ENCODE measurements at regions not wholly inside any gene's neighbourhood (a gene's known extent, or its start where the extent isn't known, plus 50 kb on each side); places are given as distances from the start of the nearest gene placed in this dataset.
"Not testable (repeated sequence)": the region's sequence is repeated elsewhere in the genome, so short reads cannot be mapped to it uniquely, and the experiment has no call there.

DNA sequence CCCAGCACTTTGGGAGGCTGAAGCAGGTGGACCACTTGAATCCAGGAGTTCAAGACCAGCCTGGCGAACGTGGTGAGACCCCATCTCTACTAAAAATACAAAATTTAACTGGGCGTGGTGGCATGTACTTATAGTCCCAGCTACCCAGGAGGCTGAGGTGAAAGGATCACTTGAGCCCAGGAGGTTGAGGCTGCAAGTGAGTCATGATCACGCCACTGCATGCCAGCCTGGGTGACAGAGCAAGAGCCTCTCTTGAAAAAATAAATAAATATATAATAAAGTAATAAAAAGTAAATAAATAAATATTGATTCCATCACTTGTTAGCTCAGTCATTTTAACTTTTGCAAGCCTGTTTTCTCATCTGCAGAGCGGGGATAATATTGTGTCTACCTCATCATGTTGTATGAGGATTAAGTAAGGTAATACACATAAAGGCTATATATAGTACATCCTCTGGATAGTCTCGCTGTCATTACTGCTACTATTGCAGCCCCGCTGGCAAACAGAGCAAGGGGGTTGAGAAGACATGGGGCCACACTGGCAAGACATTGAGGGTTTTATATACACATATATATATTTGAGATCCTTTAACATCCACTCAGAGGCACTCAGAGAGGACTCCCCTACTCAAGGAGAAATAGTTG is 210.9 kb downstream of the C9orf152 start:
- Mint-ChIP-seq H3K9me3 (no peaks in the 10 kb centered on the region), H3K27ac (no peak overlapping the region), H3K4me3 (no peak overlapping the region), H3K27me3 (peaks cover 18 to 22% of the 10 kb centered on the region in 2 donors), H3K36me3 (ENCODE audit: insufficient read depth) (no peaks in the 10 kb centered on the region), H3K4me1 (ENCODE audit: low read depth in 2 of 2) (no peaks in the 10 kb centered on the region)
- ATAC-seq (replicated peaks) (no peak), DNase-seq (no peak)

GRCh38 chr9:109997682-109998081 is 210.3 kb downstream of the C9orf152 start:
- no peak for ATAC-seq (replicated peaks)
- H3K9me3 Mint-ChIP-seq: no peaks in the 10 kb centered on the region
- H3K36me3 Mint-ChIP-seq (ENCODE audit: insufficient read depth): no peaks in the 10 kb centered on the region
- DNase-seq: no peak
- no peak overlapping the region for H3K27ac Mint-ChIP-seq
- H3K4me1 Mint-ChIP-seq (ENCODE audit: low read depth in 2 of 2): no peaks in the 10 kb centered on the region
- peaks cover 18 to 22% of the 10 kb centered on the region in 2 donors for H3K27me3 Mint-ChIP-seq
- H3K4me3 Mint-ChIP-seq: no peak overlapping the region

DNA sequence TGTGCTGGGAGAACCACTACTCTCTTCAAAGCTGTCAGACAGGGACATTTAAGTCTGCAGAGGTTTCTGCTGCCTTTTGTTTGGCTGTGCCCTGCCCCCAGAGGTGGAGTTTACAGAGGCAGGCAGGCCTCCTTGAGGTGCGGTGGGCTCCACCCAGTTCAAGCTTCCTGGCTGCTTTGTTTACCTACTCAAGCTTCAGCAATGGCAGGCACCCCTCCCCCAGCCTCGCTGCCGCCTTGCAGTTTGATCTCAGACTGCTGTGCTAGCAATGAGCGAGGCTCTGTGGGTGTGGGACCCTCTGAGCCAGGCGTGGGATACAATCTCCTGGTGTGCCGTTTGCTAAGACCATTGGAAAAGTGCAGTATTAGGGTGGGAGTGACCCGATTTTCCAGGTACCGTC is 202.4 kb downstream of the C9orf152 start:
- H3K4me1 Mint-ChIP-seq (ENCODE audit: low read depth in 2 of 2); H3K36me3 Mint-ChIP-seq (ENCODE audit: insufficient read depth); H3K9me3 Mint-ChIP-seq; ATAC-seq (replicated peaks): not testable (repeated sequence)
- H3K27me3 Mint-ChIP-seq: peaks cover 6 to 29% of the 10 kb centered on the region in 2 donors
- peak in 2 of 3 experiments; percentile 1 to 2 for DNase-seq
- peak overlapping the region in 1 of 2 donors; percentile 84 for H3K27ac Mint-ChIP-seq
- H3K4me3 Mint-ChIP-seq: peak overlapping the region; percentile 17 to 73

DNA sequence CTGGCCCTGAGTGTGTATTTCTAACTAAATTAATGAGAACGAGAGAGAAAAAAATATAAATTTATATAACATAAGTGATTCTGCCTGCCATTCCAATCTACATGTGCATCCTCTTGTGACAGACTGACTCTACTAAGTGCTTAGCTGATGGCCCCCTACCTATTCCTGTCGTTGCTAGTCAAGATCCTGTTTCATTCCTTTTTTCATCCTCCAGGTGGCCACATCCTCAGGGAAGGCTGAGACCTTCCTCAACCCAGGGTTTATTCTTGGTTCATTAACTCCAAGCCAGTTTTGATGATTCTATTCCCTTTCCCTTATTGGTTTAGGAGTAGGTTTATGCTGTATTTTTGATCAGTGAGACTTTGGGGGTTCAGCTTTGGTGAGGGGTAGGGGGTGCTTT is 201.3 kb downstream of the C9orf152 start:
- Mint-ChIP-seq H3K4me3 (no peak overlapping the region), H3K4me1 (ENCODE audit: low read depth in 2 of 2) (peaks cover 0 to 5% of the 10 kb centered on the region in 2 donors), H3K36me3 (ENCODE audit: insufficient read depth) (no peaks in the 10 kb centered on the region), H3K9me3 (peaks cover 0 to 5% of the 10 kb centered on the region in 2 donors), H3K27me3 (peaks cover 6 to 29% of the 10 kb centered on the region in 2 donors), H3K27ac (no peak overlapping the region)
- no peak for DNase-seq
- no peak for ATAC-seq (replicated peaks)

- H3K36me3 Mint-ChIP-seq (ENCODE audit: insufficient read depth): no peaks in the 10 kb centered on the region
- ATAC-seq (replicated peaks): no peak
- peaks cover 6 to 29% of the 10 kb centered on the region in 2 donors for H3K27me3 Mint-ChIP-seq
- peaks cover 0 to 5% of the 10 kb centered on the region in 2 donors for H3K4me1 Mint-ChIP-seq (ENCODE audit: low read depth in 2 of 2)
- peaks cover 0 to 5% of the 10 kb centered on the region in 2 donors for H3K9me3 Mint-ChIP-seq
- H3K4me3 Mint-ChIP-seq: no peak overlapping the region
- peak overlapping the region in 1 of 2 donors; percentile 14 for H3K27ac Mint-ChIP-seq
- no peak for DNase-seq
Observed at GRCh38 chr9:110007477-110008270, 200.3 kb downstream of the C9orf152 start.

DNA sequence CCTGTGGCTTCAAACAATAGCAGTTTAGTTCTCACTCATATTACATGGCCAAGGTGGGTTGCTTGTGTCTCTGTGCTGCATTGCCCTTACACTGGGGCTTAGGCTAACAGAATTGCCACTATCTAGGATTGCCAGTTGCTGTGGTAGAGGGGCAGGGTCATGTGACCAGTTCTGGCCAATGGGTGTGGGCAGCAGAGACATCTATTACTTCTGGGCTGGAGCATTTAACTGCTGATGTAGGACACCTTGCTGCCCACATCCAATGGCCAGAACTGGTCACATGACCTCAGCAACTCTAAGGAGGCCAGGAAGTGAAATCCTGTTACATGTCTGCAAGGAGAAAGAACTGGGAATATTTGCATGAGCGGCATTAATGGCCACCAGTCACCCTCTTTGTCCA is 199.3 kb downstream of the C9orf152 start:
- no peak overlapping the region for H3K27ac Mint-ChIP-seq
- DNase-seq (no peak), ATAC-seq (replicated peaks) (no peak)
- H3K4me1 Mint-ChIP-seq (ENCODE audit: low read depth in 2 of 2): peaks cover 0 to 5% of the 10 kb centered on the region in 2 donors
- peaks cover 0 to 22% of the 10 kb centered on the region in 2 donors for H3K27me3 Mint-ChIP-seq
- H3K36me3 Mint-ChIP-seq (ENCODE audit: insufficient read depth): no peaks in the 10 kb centered on the region
- no peaks in the 10 kb centered on the region for H3K9me3 Mint-ChIP-seq
- no peak overlapping the region for H3K4me3 Mint-ChIP-seq

DNA sequence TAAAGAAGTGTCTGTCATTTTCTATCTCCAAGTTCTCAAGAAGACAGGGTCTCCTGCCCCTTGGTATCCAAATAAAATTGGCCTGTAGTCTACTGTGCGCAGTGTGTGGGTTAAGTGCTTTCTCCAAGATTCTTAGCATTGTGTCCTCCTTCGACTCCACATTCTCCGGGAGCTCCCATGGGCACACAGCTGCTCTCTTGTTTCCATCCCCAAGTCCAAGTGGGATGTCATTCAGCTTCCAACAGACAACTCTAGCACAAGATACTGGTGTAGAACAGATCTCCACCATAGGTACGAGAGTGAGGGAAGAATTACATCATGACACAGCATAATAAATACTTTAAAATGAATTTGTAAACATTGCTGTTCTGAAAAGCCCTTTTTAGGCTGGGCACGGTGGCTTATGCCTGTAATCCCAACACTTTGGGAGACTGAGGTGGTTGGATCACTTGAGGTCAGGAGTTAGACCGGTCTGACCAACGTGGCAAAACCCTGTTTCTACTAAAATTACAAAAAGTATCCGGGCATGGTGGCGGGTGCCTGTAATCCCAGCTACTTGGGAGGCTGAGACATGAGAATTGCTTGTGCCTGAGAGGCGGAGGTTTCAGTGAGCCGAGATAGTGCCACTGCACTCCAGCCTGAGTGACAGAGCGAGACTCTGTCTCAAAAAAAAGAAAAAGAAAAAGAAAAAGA is 196.2 kb downstream of the C9orf152 start:
- H3K27ac Mint-ChIP-seq: no peak overlapping the region
- no peak overlapping the region for H3K4me3 Mint-ChIP-seq
- peaks cover 0 to 20% of the 10 kb centered on the region in 2 donors for H3K27me3 Mint-ChIP-seq
- ATAC-seq (replicated peaks) (no peak), DNase-seq (no peak)
- H3K9me3 Mint-ChIP-seq: no peaks in the 10 kb centered on the region
- no peaks in the 10 kb centered on the region for H3K36me3 Mint-ChIP-seq (ENCODE audit: insufficient read depth)
- no peaks in the 10 kb centered on the region for H3K4me1 Mint-ChIP-seq (ENCODE audit: low read depth in 2 of 2)

- Mint-ChIP-seq H3K9me3 (no peaks in the 10 kb centered on the region), H3K27me3 (peaks cover 0 to 12% of the 10 kb centered on the region in 2 donors), H3K36me3 (ENCODE audit: insufficient read depth) (no peaks in the 10 kb centered on the region), H3K4me3 (no peak overlapping the region), H3K27ac (no peak overlapping the region), H3K4me1 (ENCODE audit: low read depth in 2 of 2) (no peaks in the 10 kb centered on the region)
- ATAC-seq (replicated peaks) (no peak), DNase-seq (no peak)
Observed at GRCh38 chr9:110013064-110013463, 194.9 kb downstream of the C9orf152 start.

DNA sequence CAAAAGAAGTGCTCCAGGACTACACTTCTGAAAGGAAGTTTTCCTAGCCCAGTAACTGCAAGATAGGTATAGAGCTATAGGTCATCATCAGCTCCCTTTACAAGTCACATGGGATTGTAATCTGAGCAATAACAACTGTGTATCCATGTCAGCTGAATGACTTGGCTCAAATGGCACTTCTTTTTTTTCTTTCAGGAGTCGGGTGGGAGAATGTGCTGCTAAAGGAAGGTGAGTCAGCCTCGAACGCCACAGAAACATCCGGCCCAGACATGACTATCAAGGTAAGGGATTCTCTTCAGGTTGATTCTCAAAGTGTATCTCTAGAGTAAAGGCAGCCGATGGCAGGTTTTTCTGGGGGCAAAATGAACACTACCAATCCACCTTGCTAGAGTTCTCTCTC is 192.2 kb downstream of the C9orf152 start:
- Mint-ChIP-seq H3K4me3 (no peak overlapping the region), H3K4me1 (ENCODE audit: low read depth in 2 of 2) (no peaks in the 10 kb centered on the region), H3K36me3 (ENCODE audit: insufficient read depth) (no peaks in the 10 kb centered on the region), H3K27ac (no peak overlapping the region), H3K27me3 (peaks cover 0 to 5% of the 10 kb centered on the region in 2 donors), H3K9me3 (no peaks in the 10 kb centered on the region)
- DNase-seq: no peak
- no peak for ATAC-seq (replicated peaks)

DNA sequence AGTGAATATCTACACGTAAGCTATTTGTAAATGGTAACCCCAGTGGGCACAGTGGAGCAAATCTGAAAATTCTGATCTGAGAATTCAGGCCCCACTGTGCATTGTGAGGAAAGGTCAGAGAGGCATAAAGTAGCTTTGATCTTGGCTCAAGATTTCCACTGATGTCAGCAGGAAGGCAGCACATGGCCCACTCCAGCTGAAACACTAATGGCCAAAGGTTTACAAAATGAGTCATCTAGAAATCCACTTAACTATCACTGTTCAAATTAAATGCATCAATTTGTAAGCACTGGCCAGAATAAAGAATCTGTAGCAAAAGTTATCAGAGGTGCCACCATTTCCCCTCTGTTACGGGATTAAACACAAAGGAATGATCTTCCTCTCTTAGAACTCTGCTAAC is 191.6 kb downstream of the C9orf152 start:
- H3K4me1 Mint-ChIP-seq (ENCODE audit: low read depth in 2 of 2): no peaks in the 10 kb centered on the region
- DNase-seq (no peak), ATAC-seq (replicated peaks) (no peak)
- no peaks in the 10 kb centered on the region for H3K36me3 Mint-ChIP-seq (ENCODE audit: insufficient read depth)
- peaks cover 0 to 5% of the 10 kb centered on the region in 2 donors for H3K27me3 Mint-ChIP-seq
- no peak overlapping the region for H3K4me3 Mint-ChIP-seq
- no peaks in the 10 kb centered on the region for H3K9me3 Mint-ChIP-seq
- H3K27ac Mint-ChIP-seq: no peak overlapping the region

DNA sequence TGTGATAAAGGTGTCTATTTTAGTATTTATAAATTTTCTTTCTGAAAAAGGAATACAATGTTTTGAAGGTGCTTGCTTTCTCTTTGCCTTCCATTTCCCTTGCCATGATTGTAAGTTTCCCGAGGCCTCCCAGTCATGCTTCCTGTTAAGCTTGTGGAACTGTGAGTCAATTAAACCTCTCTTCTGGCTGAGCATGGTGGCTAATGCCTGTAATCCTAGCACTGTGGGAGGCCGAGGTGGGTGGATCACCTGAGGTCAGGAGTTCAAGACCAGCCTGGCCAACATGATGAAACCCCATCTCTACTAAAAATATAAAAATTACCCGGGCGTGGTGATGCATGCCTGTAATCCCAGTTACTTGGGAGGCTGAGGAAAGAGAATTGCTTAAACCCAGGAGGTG is 187.7 kb downstream of the C9orf152 start:
- not testable (repeated sequence) for H3K9me3 Mint-ChIP-seq; H3K4me3 Mint-ChIP-seq; H3K36me3 Mint-ChIP-seq (ENCODE audit: insufficient read depth); H3K27me3 Mint-ChIP-seq; H3K4me1 Mint-ChIP-seq (ENCODE audit: low read depth in 2 of 2); H3K27ac Mint-ChIP-seq; ATAC-seq (replicated peaks); DNase-seq

GRCh38 chr9:110021891-110022290 is 186.1 kb downstream of the C9orf152 start:
- peaks cover 2% of the 10 kb centered on the region for H3K36me3 Mint-ChIP-seq (ENCODE audit: insufficient read depth)
- no peak overlapping the region for H3K4me3 Mint-ChIP-seq
- peak; percentile 22 for ATAC-seq (replicated peaks)
- no peak for DNase-seq
- no peak overlapping the region for H3K27ac Mint-ChIP-seq
- no peaks in the 10 kb centered on the region for H3K9me3 Mint-ChIP-seq
- H3K4me1 Mint-ChIP-seq (ENCODE audit: low read depth in 2 of 2): peaks cover 0 to 3% of the 10 kb centered on the region in 2 donors
- H3K27me3 Mint-ChIP-seq: peaks cover 0 to 9% of the 10 kb centered on the region in 2 donors

DNA sequence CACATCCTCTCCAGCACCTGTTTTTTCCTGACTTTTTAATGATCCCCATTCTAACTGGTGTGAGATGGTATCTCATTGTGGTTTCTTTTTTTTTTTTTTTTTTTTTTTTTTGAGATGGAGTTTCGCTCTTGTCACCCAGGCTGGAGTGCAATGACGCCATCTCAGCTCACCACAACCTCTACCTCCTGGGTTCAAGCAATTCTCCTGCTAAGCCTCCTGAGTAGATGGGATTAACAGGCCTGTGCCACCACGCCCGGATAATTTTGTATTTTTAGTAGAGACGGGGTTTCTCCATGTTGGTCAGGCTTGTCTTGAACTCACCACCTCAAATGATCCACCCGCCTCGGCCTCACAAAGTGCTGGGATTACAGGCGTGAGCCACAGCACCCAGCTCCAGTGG is 184.7 kb downstream of the C9orf152 start:
- not testable (repeated sequence) for H3K27ac Mint-ChIP-seq; ATAC-seq (replicated peaks)

More for the DNA sequence above, 184.7 kb downstream of the C9orf152 start:
- not testable (repeated sequence) for H3K9me3 Mint-ChIP-seq; DNase-seq; H3K36me3 Mint-ChIP-seq (ENCODE audit: insufficient read depth); H3K4me3 Mint-ChIP-seq; H3K4me1 Mint-ChIP-seq (ENCODE audit: low read depth in 2 of 2)
- peaks cover 0 to 22% of the 10 kb centered on the region in 2 donors for H3K27me3 Mint-ChIP-seq
